Suprapubic skin (tissue), 4 donors: ENCODE measurements at regions not wholly inside any gene's neighbourhood (a gene's known extent, or its start where the extent isn't known, plus 50 kb on each side); places are given as distances from the start of the nearest gene placed in this dataset.

Experiments used
- EP300 ChIP-seq: sonication (generic); formaldehyde crosslinking; IDR thresholded peaks from one replicate; pipeline ENCODE4 v1.6.1; 2017; ENCODE audit warnings: antibody characterized with exemption
- POLR2A ChIP-seq, 2 donors: fragments of 450-650 bp; IDR thresholded peaks; one replicate each; pipeline ENCODE4 v1.6.1; 2017; ENCODE audit warnings: antibody characterized with exemption in 2 of 2, mild to moderate bottlenecking in 2 of 2, moderate library complexity in 2 of 2
- POLR2AphosphoS5 ChIP-seq, 3 donors: sonication (generic); formaldehyde crosslinking; IDR thresholded peaks; one replicate each; pipeline ENCODE4 v1.6.1; 2017; ENCODE audit warnings: antibody characterized with exemption in 3 of 3
- TF ChIP-seq, protein P1 (sequence below), 2 donors: fragments of 200-600 bp in 1 of 2; fragments of 450-650 bp in 1 of 2; sonication (generic) in 1 of 2; IDR thresholded peaks; one replicate each; pipeline ENCODE4 v1.5.1; 2016 to 2019; ENCODE audit warnings: antibody characterized with exemption in 2 of 2, mild to moderate bottlenecking in 1 of 2, moderate library complexity in 1 of 2

DNA sequence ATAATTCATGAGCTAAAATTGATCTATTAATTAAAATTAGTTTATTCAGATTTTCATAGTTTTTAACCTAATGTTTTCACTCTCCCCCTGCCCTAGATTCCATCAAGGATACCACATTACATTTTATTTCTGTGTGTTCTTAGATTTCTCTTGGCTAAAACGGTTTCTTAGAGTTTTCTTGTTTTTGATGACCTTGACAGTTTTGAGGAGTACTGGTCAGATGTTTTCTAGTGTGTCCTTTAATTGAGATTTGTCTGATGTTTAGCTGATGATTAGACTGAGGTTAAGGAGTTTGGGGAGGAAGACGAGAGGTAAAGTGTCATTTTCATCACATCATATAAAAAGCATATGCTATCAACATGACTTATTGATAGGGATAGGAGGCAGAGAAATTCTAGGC is 475.9 kb downstream of the SQOR start:
- TF ChIP-seq, protein P1, sequence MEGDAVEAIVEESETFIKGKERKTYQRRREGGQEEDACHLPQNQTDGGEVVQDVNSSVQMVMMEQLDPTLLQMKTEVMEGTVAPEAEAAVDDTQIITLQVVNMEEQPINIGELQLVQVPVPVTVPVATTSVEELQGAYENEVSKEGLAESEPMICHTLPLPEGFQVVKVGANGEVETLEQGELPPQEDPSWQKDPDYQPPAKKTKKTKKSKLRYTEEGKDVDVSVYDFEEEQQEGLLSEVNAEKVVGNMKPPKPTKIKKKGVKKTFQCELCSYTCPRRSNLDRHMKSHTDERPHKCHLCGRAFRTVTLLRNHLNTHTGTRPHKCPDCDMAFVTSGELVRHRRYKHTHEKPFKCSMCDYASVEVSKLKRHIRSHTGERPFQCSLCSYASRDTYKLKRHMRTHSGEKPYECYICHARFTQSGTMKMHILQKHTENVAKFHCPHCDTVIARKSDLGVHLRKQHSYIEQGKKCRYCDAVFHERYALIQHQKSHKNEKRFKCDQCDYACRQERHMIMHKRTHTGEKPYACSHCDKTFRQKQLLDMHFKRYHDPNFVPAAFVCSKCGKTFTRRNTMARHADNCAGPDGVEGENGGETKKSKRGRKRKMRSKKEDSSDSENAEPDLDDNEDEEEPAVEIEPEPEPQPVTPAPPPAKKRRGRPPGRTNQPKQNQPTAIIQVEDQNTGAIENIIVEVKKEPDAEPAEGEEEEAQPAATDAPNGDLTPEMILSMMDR (IDR thresholded peaks at IDR 0.05), result no peak
- TF ChIP-seq POLR2A (IDR thresholded peaks at IDR 0.05) (no peak), EP300 (no peak), POLR2AphosphoS5 (IDR thresholded peaks at IDR 0.05) (no peak)
